NCI-H226 (cell line): ENCODE measurements at regions not wholly inside any gene's neighbourhood (a gene's known extent, or its start where the extent isn't known, plus 50 kb on each side); places are given as distances from the start of the nearest gene placed in this dataset.

Source experiments
- DNase-seq: peaks from one replicate; pipeline ENCODE4 v3.0.0-alpha.2; 2015

GRCh38 chr1:14220811-14221210 is 377.7 kb upstream of the KAZN start:
- no peak for DNase-seq

GRCh38 chr1:14222086-14222485 is 376.4 kb upstream of the KAZN start:
- no peak for DNase-seq

DNA sequence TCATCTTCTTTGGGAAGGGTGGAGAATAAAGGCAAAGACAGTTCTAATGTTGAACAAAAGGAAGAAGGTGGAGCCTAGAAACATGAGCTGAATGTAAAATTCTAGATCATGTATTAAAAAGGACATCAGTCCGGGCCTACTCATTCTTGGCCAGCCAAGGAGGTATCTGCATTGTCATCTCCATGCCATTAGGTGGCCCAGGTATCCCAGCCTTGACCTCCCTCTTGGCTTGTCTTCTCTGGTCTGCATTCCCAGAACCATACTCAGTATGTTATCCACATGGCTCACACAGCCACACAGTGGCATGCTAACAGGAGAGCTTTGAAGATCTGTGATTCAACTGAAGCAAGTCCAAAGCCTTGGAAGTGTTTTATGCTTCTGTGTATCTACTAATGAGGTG is 369.8 kb upstream of the KAZN start:
- no peak for DNase-seq

- DNase-seq, result no peak
Measured at GRCh38 chr1:14233510-14233909, 365.0 kb upstream of the KAZN start.

- DNase-seq, result no peak
Measured at GRCh38 chr1:14236097-14236496, 362.4 kb upstream of the KAZN start.

GRCh38 chr1:14238472-14239307 is 359.8 kb upstream of the KAZN start:
- no peak for DNase-seq

DNA sequence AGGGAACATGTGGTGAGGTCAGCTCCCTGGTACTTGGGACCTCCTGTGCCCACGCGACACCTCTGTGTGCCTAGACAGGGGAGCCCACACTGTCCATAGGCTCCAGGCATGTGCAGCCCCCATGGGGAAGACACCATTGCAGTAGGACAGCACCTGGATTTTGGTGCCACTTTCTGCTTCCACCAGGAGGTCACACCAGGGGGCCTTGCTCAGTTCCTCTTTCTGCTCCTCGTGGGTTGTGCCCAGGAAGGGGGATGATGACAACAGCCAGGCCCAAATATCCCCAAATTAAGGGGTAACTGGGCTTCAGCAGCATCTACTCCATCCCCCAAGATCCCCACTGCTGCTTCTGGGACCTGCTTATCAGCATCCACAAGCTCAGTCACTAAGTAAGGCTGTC is 358.2 kb upstream of the KAZN start:
- no peak for DNase-seq

DNA sequence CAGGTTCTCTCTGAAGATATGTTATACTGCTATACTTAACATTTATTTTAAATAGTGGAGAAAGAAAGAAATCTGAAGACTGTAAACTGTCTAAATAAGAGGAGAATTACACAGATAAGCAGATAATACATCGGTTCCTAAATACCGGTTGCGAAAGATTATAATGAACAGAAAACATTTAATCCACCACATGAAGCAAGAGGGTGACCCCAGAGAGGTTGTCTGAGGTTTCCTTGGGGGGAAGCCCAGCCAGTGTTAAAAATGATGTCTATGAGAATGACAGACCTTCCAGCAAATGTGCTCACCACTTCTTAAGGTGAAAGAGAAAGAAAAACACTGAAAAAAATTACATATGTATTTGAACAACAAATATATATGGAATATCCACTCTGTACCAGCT is 356.4 kb upstream of the KAZN start:
- DNase-seq, result no peak

- DNase-seq, result no peak
Measured at GRCh38 chr1:14242870-14243269, 355.6 kb upstream of the KAZN start.

GRCh38 chr1:14245954-14246353 is 352.5 kb upstream of the KAZN start:
- no peak for DNase-seq

DNA sequence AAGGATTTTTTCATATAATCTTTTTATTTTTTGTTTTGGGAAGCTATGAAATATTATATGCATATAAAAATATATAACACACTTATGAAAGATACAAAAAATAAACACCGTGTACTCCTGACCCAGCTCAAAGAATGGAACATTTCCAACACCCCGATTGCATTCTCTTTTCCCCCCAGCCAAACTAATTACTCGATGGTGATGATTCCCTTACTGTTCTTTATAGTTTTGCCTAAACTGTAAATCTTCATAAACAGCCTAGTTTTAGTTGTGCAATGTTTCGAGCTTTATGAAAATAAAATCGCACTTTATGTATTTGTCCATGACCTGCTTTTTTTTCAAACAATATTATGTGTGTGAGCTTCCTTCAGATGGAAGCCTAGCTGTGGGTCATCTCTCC is 352.0 kb upstream of the KAZN start:
- DNase-seq, result no peak

DNA sequence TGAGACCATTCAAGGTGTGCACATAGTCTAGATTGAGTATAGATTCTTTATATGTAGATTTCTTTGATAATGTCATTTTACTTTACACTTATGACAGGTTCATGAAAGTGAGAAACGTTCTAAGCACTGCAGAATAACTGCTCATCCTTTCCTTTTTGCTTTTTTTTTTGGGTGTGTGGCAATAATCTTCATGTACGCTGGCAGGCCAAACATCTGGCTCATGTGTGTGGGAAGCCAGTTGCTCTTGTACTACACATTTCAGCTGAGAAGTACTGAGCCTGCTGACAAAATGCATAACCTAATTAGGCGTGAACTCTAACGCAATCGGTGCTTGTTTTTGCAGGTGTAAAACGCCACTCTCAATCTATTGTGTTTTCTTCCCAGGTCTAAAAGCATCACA is 350.8 kb upstream of the KAZN start:
- no peak for DNase-seq

DNA sequence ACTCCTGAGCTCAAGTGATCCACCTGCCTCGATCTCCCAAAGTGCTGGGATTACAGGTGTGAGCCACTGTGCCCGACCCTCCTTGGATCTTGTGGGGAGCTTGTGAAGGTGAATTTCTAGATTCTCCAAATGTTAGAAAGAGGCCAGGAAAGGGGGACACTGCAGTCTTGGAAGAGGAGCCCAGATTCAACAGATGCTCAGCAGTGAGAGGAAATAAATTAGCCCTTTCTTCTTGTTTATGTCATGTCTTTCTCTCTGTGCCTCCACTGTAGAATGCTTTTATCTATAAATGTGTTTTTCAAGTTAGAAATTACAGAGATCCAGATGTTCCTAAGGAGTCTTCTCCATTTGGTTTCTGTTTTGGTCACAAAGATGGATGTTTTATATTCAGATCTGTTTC is 346.6 kb upstream of the KAZN start:
- no peak for DNase-seq

DNA sequence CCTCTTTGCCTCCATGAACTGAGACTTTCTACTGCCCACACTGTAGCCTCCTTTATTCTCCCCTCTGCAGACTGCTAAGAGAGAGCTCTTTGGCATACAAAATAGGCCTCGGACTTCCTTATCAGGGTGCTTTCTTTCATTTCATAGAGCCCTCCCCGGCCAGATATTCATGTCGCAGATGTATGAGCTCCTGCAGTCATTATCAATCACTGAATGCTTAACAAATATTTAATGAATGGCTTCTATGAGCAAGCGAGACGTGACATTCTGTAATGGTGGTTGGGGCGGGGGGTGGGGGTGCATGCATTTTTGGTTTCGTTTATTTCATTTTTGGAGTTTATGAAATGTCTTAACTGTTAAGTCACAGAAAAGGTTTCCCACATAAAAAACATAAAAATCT is 344.8 kb upstream of the KAZN start:
- no peak for DNase-seq

GRCh38 chr1:14254251-14254650 is 344.2 kb upstream of the KAZN start:
- DNase-seq, result no peak

GRCh38 chr1:14255233-14255632 is 343.3 kb upstream of the KAZN start:
- DNase-seq, result no peak

- no peak for DNase-seq
Measured at GRCh38 chr1:14255711-14256110, 342.8 kb upstream of the KAZN start.

DNA sequence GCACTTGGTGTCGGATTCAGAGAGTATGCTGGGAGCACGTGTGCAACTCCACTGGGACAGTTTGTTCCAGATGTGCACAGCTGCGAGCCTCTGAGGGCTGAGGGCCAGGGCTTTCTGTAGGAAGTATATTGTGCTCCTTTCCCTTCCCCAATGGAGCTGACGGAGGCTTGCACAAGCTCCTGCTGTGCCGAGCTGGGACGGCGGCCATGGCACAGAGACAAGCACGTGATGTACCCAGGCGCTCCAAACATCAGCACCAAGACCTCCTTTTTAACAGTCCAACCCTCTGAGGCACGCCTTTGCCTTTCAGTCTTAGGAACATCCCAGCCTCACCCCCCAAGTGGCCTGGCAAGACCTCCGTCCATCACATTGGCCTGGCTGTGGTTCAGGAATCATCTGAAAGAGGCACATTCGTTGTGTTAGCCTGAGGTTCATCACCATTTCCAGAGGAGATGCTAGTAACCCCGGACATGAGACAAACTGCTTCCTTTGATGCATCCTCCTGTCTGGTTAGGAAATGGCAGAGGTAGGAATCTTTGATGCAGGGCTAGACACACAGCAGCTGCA is 339.2 kb upstream of the KAZN start:
- no peak for DNase-seq

DNA sequence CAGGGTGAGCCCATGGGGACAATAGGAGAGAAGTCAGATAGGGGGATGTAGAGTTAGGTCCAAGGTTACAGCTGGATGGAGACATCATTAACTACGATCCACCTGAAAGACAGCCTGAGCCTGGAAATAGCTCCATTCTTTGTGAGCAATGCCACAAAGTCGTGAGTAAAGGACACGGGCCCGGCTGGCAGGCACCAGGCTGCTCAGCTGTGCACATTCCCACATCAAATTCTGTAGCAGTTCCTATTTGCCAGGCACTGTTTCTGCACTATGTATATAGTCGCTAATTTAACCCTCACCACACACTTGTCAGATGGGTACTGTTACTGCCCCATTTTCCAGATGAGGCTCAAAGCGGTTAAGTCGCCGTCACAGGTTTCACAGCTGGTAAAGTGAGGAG is 338.0 kb upstream of the KAZN start:
- DNase-seq, result no peak

GRCh38 chr1:14261395-14261794 is 337.1 kb upstream of the KAZN start:
- DNase-seq, result no peak

- no peak for DNase-seq
Measured at GRCh38 chr1:14262637-14263036, 335.8 kb upstream of the KAZN start.

DNA sequence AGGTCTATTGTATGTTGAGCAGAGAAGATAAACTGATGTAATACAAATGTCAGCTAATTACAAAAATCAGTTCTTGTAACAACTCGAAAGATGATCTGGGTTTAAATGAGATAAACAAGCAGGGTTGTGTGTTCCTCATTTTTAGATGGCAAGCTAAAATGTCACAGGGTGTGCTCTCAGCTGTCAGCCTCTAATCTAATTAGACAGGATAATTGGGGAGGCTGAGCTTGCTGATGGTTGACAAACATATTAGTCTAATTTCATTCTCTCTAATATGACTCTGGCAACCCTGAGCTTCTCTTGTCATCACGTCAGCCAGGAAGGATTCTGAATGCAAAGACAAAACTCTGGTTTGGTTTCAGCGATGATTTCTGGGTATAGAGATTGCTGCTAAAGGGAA is 335.3 kb upstream of the KAZN start:
- no peak for DNase-seq

GRCh38 chr1:14263671-14264070 is 334.8 kb upstream of the KAZN start:
- no peak for DNase-seq

DNA sequence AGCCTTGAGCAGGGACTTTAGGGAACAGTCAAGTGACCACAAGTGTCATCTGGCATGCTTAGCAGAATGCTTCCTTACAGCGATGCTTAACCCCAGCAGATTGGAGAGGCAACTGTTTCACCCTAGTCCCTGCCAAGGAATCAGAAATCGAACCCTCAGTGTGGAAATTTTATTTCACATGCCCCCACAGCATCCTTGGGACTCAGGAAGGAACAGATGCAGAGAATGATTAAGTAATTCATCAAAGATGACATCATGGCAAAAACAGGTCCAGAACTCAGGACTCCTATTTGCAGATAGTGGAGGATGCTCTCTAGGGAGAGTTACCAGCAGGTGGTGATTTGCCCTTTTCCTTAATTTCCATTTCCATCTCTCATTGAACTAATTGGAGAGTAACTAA is 333.0 kb upstream of the KAZN start:
- no peak for DNase-seq

- DNase-seq, result no peak
Measured at GRCh38 chr1:14267991-14268390, 330.5 kb upstream of the KAZN start.
